HG03066 (cell line): ENCODE measurements at regions not wholly inside any gene's neighbourhood (a gene's known extent, or its start where the extent isn't known, plus 50 kb on each side); places are given as distances from the start of the nearest gene placed in this dataset.
"Not testable (repeated sequence)": the region's sequence is repeated elsewhere in the genome, so short reads cannot be mapped to it uniquely, and the experiment has no call there.

ENCODE experiments used
- ATAC-seq: cut with Tn5 transposase; IDR thresholded peaks from one replicate; pipeline ENCODE4 v1.9.1; 2021; ENCODE audit warnings: low read depth; ENCODE audit not compliant: unreplicated experiment

GRCh38 chr10:29882766-29883165, 176.6 kb downstream of the JCAD start:
- ATAC-seq, result no peak

GRCh38 chr10:29881811-29882210, 177.6 kb downstream of the JCAD start:
- no peak for ATAC-seq

GRCh38 chr10:29881336-29881771, 178.0 kb downstream of the JCAD start:
- no peak for ATAC-seq

- no peak for ATAC-seq
Observed at GRCh38 chr10:29880856-29881255, 178.5 kb downstream of the JCAD start.

GRCh38 chr10:29879862-29880261, 179.5 kb downstream of the JCAD start:
- ATAC-seq, result no peak

GRCh38 chr10:29878492-29878891, 180.9 kb downstream of the JCAD start:
- no peak for ATAC-seq

GRCh38 chr10:29877793-29878491, 181.4 kb downstream of the JCAD start:
- no peak for ATAC-seq

- ATAC-seq, result no peak
Observed at GRCh38 chr10:29876008-29876555, 183.3 kb downstream of the JCAD start.

GRCh38 chr10:29874606-29875269, 184.6 kb downstream of the JCAD start:
- ATAC-seq, result no peak

GRCh38 chr10:29873941-29874484, 185.4 kb downstream of the JCAD start:
- ATAC-seq, result no peak

GRCh38 chr10:29870522-29871044, 188.8 kb downstream of the JCAD start:
- no peak for ATAC-seq

GRCh38 chr10:29869593-29869992, 189.8 kb downstream of the JCAD start:
- ATAC-seq, result no peak

- ATAC-seq, result no peak
Observed at GRCh38 chr10:29866356-29866755, 193.0 kb downstream of the JCAD start.

- no peak for ATAC-seq
Observed at GRCh38 chr10:29865700-29866355, 193.6 kb downstream of the JCAD start.

- no peak for ATAC-seq
Observed at GRCh38 chr10:29862923-29863614, 196.3 kb downstream of the JCAD start.

GRCh38 chr10:29861811-29862505, 197.4 kb downstream of the JCAD start:
- ATAC-seq, result no peak

GRCh38 chr10:29861231-29861630, 198.2 kb downstream of the JCAD start:
- ATAC-seq, result not testable (repeated sequence)

- ATAC-seq, result no peak
Observed at GRCh38 chr10:29860166-29860565, 199.2 kb downstream of the JCAD start.

- ATAC-seq, result no peak
Observed at GRCh38 chr10:29859521-29860130, 199.8 kb downstream of the JCAD start.
